ENCODE measurements at regions not wholly inside any gene's neighbourhood (a gene's known extent, or its start where the extent isn't known, plus 50 kb on each side); places are given as distances from the start of the nearest gene placed in this dataset.
A peak's percentile ranks its signal among the peaks of the same experiment; 100 is the strongest.

- TF ChIP-seq, protein P1, sequence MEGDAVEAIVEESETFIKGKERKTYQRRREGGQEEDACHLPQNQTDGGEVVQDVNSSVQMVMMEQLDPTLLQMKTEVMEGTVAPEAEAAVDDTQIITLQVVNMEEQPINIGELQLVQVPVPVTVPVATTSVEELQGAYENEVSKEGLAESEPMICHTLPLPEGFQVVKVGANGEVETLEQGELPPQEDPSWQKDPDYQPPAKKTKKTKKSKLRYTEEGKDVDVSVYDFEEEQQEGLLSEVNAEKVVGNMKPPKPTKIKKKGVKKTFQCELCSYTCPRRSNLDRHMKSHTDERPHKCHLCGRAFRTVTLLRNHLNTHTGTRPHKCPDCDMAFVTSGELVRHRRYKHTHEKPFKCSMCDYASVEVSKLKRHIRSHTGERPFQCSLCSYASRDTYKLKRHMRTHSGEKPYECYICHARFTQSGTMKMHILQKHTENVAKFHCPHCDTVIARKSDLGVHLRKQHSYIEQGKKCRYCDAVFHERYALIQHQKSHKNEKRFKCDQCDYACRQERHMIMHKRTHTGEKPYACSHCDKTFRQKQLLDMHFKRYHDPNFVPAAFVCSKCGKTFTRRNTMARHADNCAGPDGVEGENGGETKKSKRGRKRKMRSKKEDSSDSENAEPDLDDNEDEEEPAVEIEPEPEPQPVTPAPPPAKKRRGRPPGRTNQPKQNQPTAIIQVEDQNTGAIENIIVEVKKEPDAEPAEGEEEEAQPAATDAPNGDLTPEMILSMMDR (IDR thresholded peaks at IDR 0.05; ENCODE audit: insufficient read depth, low read depth, low read length, missing control alignments) = no peak
- H3K4me3 ChIP-seq (ENCODE audit: low read depth, low read length) = no peak overlapping the region
- DNase-seq (ENCODE audit: low read depth) = peak; percentile 26
Observed at GRCh38 chr1:193458628-193459027, 272.2 kb upstream of the B3GALT2 start.

- TF ChIP-seq, protein P1 (IDR thresholded peaks at IDR 0.05; ENCODE audit: insufficient read depth, low read depth, low read length, missing control alignments) = no peak
- no peak overlapping the region for H3K4me3 ChIP-seq (ENCODE audit: low read depth, low read length)
- DNase-seq (ENCODE audit: low read depth) = no peak
Observed at GRCh38 chr1:193457676-193458075, 271.3 kb upstream of the B3GALT2 start.

- no peak overlapping the region for H3K4me3 ChIP-seq (ENCODE audit: low read depth, low read length)
- peak; percentile 46 for DNase-seq (ENCODE audit: low read depth)
- TF ChIP-seq, protein P1 (IDR thresholded peaks at IDR 0.05; ENCODE audit: insufficient read depth, low read depth, low read length, missing control alignments) = no peak
Observed at GRCh38 chr1:193456811-193457280, 270.4 kb upstream of the B3GALT2 start.

DNA sequence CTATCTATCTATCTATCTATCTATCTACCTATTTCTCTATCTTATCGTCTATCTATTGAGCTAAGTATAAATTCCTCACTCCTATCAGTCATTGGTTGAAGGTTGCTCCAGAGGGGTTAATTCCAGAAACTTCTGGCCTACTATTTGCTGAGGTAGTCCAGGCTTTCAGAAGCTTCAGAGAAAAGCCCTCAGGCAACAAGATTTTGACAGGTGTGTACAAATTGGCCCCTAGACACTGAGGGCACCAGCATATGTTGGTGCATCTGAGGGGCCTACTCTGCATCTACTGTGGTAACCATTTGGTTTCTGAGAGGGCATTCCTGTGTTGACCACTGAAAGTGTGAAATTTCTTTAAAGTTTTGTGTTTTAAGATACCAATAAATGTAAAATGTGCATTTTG lies 265.2 kb upstream of the B3GALT2 start:
- no peak overlapping the region for H3K4me3 ChIP-seq (ENCODE audit: low read depth, low read length)
- TF ChIP-seq, protein P1 (IDR thresholded peaks at IDR 0.05; ENCODE audit: insufficient read depth, low read depth, low read length, missing control alignments) = no peak
- no peak for DNase-seq (ENCODE audit: low read depth)

- H3K4me3 ChIP-seq (ENCODE audit: low read depth, low read length) = no peak overlapping the region
- TF ChIP-seq, protein P1 (IDR thresholded peaks at IDR 0.05; ENCODE audit: insufficient read depth, low read depth, low read length, missing control alignments) = no peak
Observed at GRCh38 chr1:193451001-193451400, 264.6 kb upstream of the B3GALT2 start.

DNA sequence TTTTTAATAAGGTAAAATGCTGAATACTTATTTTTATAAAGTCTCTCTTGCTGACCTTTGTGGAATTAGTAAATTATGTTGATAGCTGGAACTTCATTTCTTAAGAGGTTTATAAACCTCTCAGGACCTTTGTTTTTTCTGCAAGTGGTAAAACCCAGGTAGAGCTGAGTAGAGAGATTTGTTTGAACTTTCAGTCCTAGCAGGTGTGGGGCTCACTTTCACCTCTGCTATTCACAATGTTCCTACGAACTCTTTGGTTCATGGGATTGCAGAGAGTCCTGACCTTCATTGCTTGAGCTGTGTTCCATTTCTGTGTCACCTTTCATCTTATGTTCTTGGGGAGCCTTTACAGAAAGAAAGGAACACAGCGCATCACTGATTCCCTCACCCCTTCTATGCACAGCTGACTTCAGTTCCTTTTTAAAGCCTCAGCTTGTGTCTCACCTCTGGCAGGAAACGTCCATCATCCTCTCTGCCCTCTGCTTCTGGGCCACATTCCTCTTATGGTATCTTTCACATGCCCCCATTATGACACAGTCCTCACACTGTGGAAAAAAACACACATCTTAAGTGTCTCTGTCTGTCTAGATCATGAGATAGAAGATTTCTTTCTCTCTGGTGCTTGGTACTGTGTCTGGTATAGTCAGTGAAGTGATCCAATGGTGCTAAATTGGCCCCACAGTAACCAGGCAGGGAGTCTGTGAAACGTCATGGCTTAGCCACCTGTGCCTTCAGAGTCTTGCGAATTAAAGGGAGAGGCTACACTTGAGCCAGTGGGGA lies 262.5 kb upstream of the B3GALT2 start:
- TF ChIP-seq, protein P1 (IDR thresholded peaks at IDR 0.05; ENCODE audit: insufficient read depth, low read depth, low read length, missing control alignments) = no peak
- no peak overlapping the region for H3K4me3 ChIP-seq (ENCODE audit: low read depth, low read length)

More at GRCh38 chr1:193451001-193451400, 264.6 kb upstream of the B3GALT2 start:
- DNase-seq (ENCODE audit: low read depth) = no peak

More for the DNA sequence above, 262.5 kb upstream of the B3GALT2 start:
- DNase-seq (ENCODE audit: low read depth) = peak; percentile 77
